Lower leg skin (tissue), 4 donors: ENCODE measurements at regions not wholly inside any gene's neighbourhood (a gene's known extent, or its start where the extent isn't known, plus 50 kb on each side); places are given as distances from the start of the nearest gene placed in this dataset.

Experiments used
- DNase-seq, 2 donors: peaks; one replicate each; pipeline ENCODE4 v3.0.0-alpha.2; 2019; ENCODE audit warnings: low spot score in 2 of 2
- H3K4me3 ChIP-seq: fragments of 200-600 bp; sonication (generic); 2 replicates; pipeline ENCODE4 v1.5.1; 2017; ENCODE audit warnings: mild to moderate bottlenecking, low read depth; ENCODE audit not compliant: poor library complexity, severe bottlenecking
- CTCF ChIP-seq, 3 donors: fragments of 450-650 bp; IDR thresholded peaks; one replicate each; pipeline ENCODE4 v1.5.1; 2016; ENCODE audit warnings: antibody characterized with exemption in 3 of 3, mild to moderate bottlenecking in 3 of 3, moderate library complexity in 2 of 3
- POLR2A ChIP-seq, 2 donors: fragments of 450-650 bp; IDR thresholded peaks; one replicate each; pipeline ENCODE4 v1.6.1; 2016 to 2017; ENCODE audit warnings: antibody characterized with exemption in 2 of 2, mild to moderate bottlenecking in 1 of 2, moderate library complexity in 1 of 2
- WGBS, 2 donors: methylation state at CpG; one replicate each; pipeline ENCODE4 v1.1.5; 2018; 5-methylcytosine and 5-hydroxymethylcytosine counted together
- intact Hi-C: fragments of 100-400 bp; cut with DNase I; formaldehyde crosslinking; loops from one replicate; pipeline ENCODE4 v1.15.0; 2023; ENCODE audit warnings: low total_unique reads

DNA sequence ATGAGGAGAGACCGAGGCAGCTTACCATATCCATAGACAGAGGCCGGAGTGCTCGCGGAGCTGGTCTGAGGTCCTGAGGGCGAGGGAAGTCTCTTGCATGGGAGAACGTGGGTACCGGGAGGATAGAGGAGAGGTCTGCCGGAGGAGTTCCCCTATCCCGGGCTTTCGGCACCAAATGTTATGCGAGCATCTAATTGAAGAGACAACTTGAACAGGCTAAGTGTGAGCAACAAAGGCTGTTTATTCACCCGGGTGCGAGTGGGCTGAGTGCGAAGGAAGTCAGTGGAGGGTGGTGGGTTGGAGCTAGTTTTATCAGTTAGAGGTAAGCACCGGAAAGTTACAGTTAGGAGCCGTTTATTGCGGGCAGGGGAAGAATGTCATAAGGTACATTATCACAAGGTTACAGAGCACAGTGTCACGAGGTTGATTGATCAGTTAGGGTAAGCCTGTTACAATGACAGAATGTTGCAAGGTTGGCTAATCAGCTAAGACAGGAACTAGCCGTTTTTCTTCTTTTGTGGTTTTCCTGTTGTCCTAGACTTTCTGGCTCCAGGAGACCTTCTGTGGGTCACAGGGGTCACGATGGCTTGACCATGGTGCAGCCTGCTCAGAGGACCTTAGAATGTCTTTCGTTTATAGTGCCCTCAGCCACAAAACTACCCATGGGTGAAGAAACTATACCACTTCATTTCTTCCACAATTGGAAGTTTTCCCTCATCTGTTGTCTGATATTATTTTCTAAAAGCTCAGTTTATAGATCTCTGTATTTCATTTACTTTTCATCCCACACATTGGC lies 746.0 kb upstream of the ADGRB3 start:
- intact Hi-C loops: no loop called here
- WGBS, 2 donors: 78 to 82% methylated on average over 21 of the region's 21 CpGs
- TF ChIP-seq POLR2A (IDR thresholded peaks at IDR 0.05) (no peak), CTCF (IDR thresholded peaks at IDR 0.05) (no peak)
- DNase-seq: no peak
- no peak overlapping the region for H3K4me3 ChIP-seq

- WGBS, 2 donors: 80 to 88% methylated on average over 9 of the region's 9 CpGs
- intact Hi-C loops: no loop called here
- TF ChIP-seq CTCF (IDR thresholded peaks at IDR 0.05) (no peak), POLR2A (IDR thresholded peaks at IDR 0.05) (no peak)
- H3K4me3 ChIP-seq: no peak overlapping the region
- no peak for DNase-seq
Measured at GRCh38 chr6:67888546-67888885, 746.6 kb upstream of the ADGRB3 start.

GRCh38 chr6:67887747-67888545 lies 747.1 kb upstream of the ADGRB3 start:
- H3K4me3 ChIP-seq: no peak overlapping the region
- intact Hi-C loops: no loop called here

GRCh38 chr6:67887419-67887746 lies 747.7 kb upstream of the ADGRB3 start:
- 92 to 94% methylated on average over 4 of the region's 4 CpGs for WGBS, 2 donors

More at GRCh38 chr6:67887747-67888545, 747.1 kb upstream of the ADGRB3 start:
- no peak for TF ChIP-seq CTCF (IDR thresholded peaks at IDR 0.05)
- TF ChIP-seq POLR2A (IDR thresholded peaks at IDR 0.05): no peak
- WGBS, 2 donors: 92 to 95% methylated on average over 17 of the region's 17 CpGs
- no peak for DNase-seq

GRCh38 chr6:67886840-67887292 lies 748.2 kb upstream of the ADGRB3 start:
- 95 to 96% methylated on average over 23 of the region's 23 CpGs for WGBS, 2 donors
- peak overlapping the region; percentile 4 for H3K4me3 ChIP-seq
- no peak for TF ChIP-seq CTCF (IDR thresholded peaks at IDR 0.05)
- no peak for TF ChIP-seq POLR2A (IDR thresholded peaks at IDR 0.05)
- no peak for DNase-seq
- intact Hi-C loops: no loop called here

More at GRCh38 chr6:67887419-67887746, 747.7 kb upstream of the ADGRB3 start:
- TF ChIP-seq CTCF (IDR thresholded peaks at IDR 0.05): no peak
- TF ChIP-seq POLR2A (IDR thresholded peaks at IDR 0.05): no peak
- H3K4me3 ChIP-seq: no peak overlapping the region
- DNase-seq: no peak
- intact Hi-C loops: no loop called here
